Upper lobe of left lung (tissue), 6 donors: ENCODE measurements at regions not wholly inside any gene's neighbourhood (a gene's known extent, or its start where the extent isn't known, plus 50 kb on each side); places are given as distances from the start of the nearest gene placed in this dataset.

Experiments used
- ATAC-seq, 2 donors: fragments of 200-7000 bp; cut with Tn5 transposase; one replicate each; pipeline ENCODE4 v1.9.1; 2022; ENCODE audit warnings: mild to moderate bottlenecking in 2 of 2, moderate library complexity in 2 of 2; ENCODE audit not compliant: low FRiP score in 2 of 2
- DNase-seq, 2 donors: peaks; one replicate each; pipeline ENCODE4 v3.0.0-alpha.2; 2019 to 2020
- H3K27ac ChIP-seq, 4 donors: fragments of 200-600 bp; sonication (generic); one replicate each; pipeline ENCODE4 v1.5.1; 2016 to 2019
- H3K27me3 ChIP-seq, 4 donors: fragments of 200-600 bp; sonication (generic); one replicate each; pipeline ENCODE4 v1.5.1; 2017 to 2019
- H3K36me3 ChIP-seq, 4 donors: fragments of 200-600 bp; sonication (generic); one replicate each; pipeline ENCODE4 v1.5.1; 2016 to 2019
- H3K4me1 ChIP-seq, 4 donors: fragments of 200-600 bp; sonication (generic); one replicate each; pipeline ENCODE4 v1.5.1; 2018 to 2019
- H3K4me3 ChIP-seq, 4 donors: fragments of 200-600 bp; sonication (generic); one replicate each; pipeline ENCODE4 v1.5.1; 2017 to 2019; ENCODE audit warnings: mild to moderate bottlenecking in 2 of 4, moderate library complexity in 1 of 4
- H3K9me3 ChIP-seq, 4 donors: fragments of 200-600 bp; sonication (generic); one replicate each; pipeline ENCODE4 v1.5.1; 2018 to 2019
- EP300 ChIP-seq, 4 donors: sonication (generic); formaldehyde crosslinking; IDR thresholded peaks; one replicate each; pipeline ENCODE4 v1.5.1; 2017; ENCODE audit warnings: antibody characterized with exemption in 4 of 4, control low read depth in 2 of 4
- POLR2A ChIP-seq, 4 donors: fragments of 450-650 bp; IDR thresholded peaks; one replicate each; pipeline ENCODE4 v1.5.1; 2016 to 2017; ENCODE audit warnings: antibody characterized with exemption in 4 of 4, mild to moderate bottlenecking in 2 of 4
- POLR2AphosphoS5 ChIP-seq, 2 donors: sonication (generic); formaldehyde crosslinking; IDR thresholded peaks; one replicate each; pipeline ENCODE4 v1.5.1; 2017; ENCODE audit warnings: antibody characterized with exemption in 2 of 2
- WGBS, 2 donors: methylation state at CpG; one replicate each; pipeline ENCODE4 v1.1.5; 2017 to 2018; 5-methylcytosine and 5-hydroxymethylcytosine counted together
- TF ChIP-seq, protein P1 (sequence below), 6 experiments: fragments of 450-650 bp in 4 of 6; fragments of 200-600 bp in 2 of 6; sonication (generic) in 2 of 6; IDR thresholded peaks; one replicate each; pipeline ENCODE4 v1.5.1; 2016 to 2019; ENCODE audit warnings: antibody characterized with exemption in 6 of 6
- donor health status: DM: no; HTN: no; CAD: no; lungs with moderate emphysema.
- donor health status: DM: no; HTN: yes; CAD: no; lungs with severe emphysema.

DNA sequence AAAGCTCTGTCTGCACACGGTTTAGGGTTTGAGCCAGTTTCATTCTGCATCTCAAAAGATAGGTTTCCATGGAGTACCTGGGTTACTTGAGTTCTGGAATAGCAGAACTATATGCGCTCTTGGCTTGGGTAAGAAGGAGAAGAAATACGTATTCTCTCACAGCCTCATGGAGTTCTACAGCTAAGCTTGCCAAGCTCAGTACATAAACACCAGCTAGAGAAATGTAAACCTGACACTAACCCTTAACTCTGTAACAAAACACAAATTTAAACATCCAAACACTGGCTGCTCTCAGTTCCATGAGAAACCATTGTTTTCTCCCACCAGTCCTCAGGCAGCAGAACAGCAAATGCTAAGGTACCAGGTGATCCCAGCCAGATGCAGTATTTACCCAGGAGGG lies 557.2 kb downstream of the INHBA start:
- Histone ChIP-seq H3K27me3 (no peaks in the 10 kb centered on the region), H3K27ac (no peak overlapping the region), H3K4me1 (no peaks in the 10 kb centered on the region), H3K9me3 (no peaks in the 10 kb centered on the region), H3K36me3 (no peaks in the 10 kb centered on the region), H3K4me3 (no peak overlapping the region)
- no peak for DNase-seq
- no peak for ATAC-seq
- no peak for TF ChIP-seq POLR2AphosphoS5 (IDR thresholded peaks at IDR 0.05)
- no peak for TF ChIP-seq POLR2A (IDR thresholded peaks at IDR 0.05)
- TF ChIP-seq EP300 (IDR thresholded peaks at IDR 0.05) = no peak
- TF ChIP-seq, protein P1, sequence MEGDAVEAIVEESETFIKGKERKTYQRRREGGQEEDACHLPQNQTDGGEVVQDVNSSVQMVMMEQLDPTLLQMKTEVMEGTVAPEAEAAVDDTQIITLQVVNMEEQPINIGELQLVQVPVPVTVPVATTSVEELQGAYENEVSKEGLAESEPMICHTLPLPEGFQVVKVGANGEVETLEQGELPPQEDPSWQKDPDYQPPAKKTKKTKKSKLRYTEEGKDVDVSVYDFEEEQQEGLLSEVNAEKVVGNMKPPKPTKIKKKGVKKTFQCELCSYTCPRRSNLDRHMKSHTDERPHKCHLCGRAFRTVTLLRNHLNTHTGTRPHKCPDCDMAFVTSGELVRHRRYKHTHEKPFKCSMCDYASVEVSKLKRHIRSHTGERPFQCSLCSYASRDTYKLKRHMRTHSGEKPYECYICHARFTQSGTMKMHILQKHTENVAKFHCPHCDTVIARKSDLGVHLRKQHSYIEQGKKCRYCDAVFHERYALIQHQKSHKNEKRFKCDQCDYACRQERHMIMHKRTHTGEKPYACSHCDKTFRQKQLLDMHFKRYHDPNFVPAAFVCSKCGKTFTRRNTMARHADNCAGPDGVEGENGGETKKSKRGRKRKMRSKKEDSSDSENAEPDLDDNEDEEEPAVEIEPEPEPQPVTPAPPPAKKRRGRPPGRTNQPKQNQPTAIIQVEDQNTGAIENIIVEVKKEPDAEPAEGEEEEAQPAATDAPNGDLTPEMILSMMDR (IDR thresholded peaks at IDR 0.05) = no peak
- WGBS, 2 donors = 75 to 79% methylated on average over 3 of the region's 3 CpGs

GRCh38 chr7:41142904-41143473 lies 559.9 kb downstream of the INHBA start:
- ATAC-seq = no peak
- TF ChIP-seq, protein P1 (IDR thresholded peaks at IDR 0.05) = no peak
- TF ChIP-seq POLR2A (IDR thresholded peaks at IDR 0.05) = no peak
- no peak for TF ChIP-seq POLR2AphosphoS5 (IDR thresholded peaks at IDR 0.05)
- TF ChIP-seq EP300 (IDR thresholded peaks at IDR 0.05) = no peak
- Histone ChIP-seq H3K4me1 (no peaks in the 10 kb centered on the region), H3K9me3 (no peaks in the 10 kb centered on the region), H3K4me3 (no peak overlapping the region), H3K27me3 (no peaks in the 10 kb centered on the region), H3K27ac (no peak overlapping the region), H3K36me3 (no peaks in the 10 kb centered on the region)
- DNase-seq = no peak

DNA sequence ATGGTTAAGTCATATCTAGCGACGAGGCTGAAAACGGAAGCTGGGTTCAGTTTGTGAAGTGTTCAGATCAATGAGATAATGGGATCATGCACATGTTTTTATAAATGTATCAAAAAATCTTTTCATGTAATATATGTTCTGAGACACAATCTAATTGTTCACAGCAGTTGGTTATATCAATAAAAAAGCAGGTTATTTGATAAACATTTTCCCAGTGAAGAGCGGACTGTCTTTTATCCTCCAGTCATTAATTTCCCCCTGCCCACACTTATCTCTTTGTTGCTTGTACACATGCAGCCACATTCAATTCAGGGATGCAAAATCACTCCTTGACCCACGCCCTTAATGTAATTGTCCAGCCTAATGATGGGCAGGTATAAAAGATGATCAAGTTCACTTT lies 563.1 kb downstream of the INHBA start:
- DNase-seq (no peak), ATAC-seq (no peak)
- H3K4me3 ChIP-seq = no peak overlapping the region
- no peaks in the 10 kb centered on the region for H3K4me1 ChIP-seq
- no peaks in the 10 kb centered on the region for H3K9me3 ChIP-seq
- TF ChIP-seq EP300 (IDR thresholded peaks at IDR 0.05) (no peak), POLR2AphosphoS5 (IDR thresholded peaks at IDR 0.05) (no peak), POLR2A (IDR thresholded peaks at IDR 0.05) (no peak)
- TF ChIP-seq, protein P1 (IDR thresholded peaks at IDR 0.05) = no peak
- H3K27me3 ChIP-seq = no peaks in the 10 kb centered on the region
- no peak overlapping the region for H3K27ac ChIP-seq
- no peaks in the 10 kb centered on the region for H3K36me3 ChIP-seq
- 90% methylated on average over 5 of the region's 5 CpGs for WGBS, 2 donors

DNA sequence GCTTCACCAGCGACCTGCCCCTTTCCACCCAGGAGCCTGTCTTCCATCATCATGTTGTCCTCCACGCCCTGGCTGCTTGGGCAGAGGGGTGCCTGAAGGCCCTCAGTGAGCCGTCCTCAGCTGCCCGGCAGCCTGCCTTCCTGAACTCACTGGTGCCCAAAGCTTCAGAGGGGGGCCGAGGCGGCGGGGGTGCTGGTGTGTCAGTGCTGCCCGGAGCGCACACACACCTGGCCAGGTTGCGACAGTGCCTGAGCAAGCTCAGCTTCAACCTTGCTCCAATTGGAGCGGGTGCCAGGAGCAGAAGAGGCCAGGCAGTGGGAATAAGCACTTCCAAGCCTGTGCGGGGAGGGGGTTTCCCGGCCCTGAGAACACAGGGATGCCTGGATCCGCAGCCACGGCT lies 566.3 kb downstream of the INHBA start:
- TF ChIP-seq POLR2AphosphoS5 (IDR thresholded peaks at IDR 0.05) = no peak
- TF ChIP-seq POLR2A (IDR thresholded peaks at IDR 0.05) = no peak
- TF ChIP-seq, protein P1 (IDR thresholded peaks at IDR 0.05) = no peak
- TF ChIP-seq EP300 (IDR thresholded peaks at IDR 0.05) = no peak
- H3K4me1 ChIP-seq = no peaks in the 10 kb centered on the region
- no peaks in the 10 kb centered on the region for H3K9me3 ChIP-seq
- no peaks in the 10 kb centered on the region for H3K36me3 ChIP-seq
- 89% methylated on average over 6 of the region's 15 CpGs; no CpG with 5 or more reads in 1 of the 2 donors for WGBS, 2 donors
- DNase-seq (peak in 1 of 2 donors; percentile 51), ATAC-seq (peak in 1 of 2 donors; percentile 27)
- H3K4me3 ChIP-seq = no peak overlapping the region
- no peak overlapping the region for H3K27ac ChIP-seq
- no peaks in the 10 kb centered on the region for H3K27me3 ChIP-seq

DNA sequence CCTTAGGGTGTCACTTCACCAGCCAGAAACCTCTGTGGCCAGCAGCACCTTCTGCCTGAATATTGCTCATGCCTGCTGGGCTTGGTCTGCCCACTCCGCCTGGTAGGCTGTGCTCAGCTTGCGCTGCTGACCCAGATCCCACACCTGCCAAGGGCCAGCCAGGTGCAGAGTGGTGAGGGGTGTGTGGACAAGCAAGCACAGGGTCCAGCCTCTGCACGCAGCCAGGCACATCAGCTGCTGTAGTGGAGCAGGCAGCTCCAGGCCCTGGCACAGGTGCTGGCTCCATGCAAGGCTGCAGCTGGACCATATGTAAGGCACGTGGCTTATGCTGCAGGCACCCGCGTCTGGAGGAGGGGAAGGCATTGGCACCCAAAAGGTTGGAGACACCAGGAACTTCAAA lies 567.4 kb downstream of the INHBA start:
- H3K4me3 ChIP-seq = no peak overlapping the region
- no peaks in the 10 kb centered on the region for H3K36me3 ChIP-seq
- H3K9me3 ChIP-seq = no peaks in the 10 kb centered on the region
- DNase-seq (peak in 1 of 2 donors; percentile 52), ATAC-seq (peak in 1 of 2 donors; percentile 24)
- TF ChIP-seq POLR2AphosphoS5 (IDR thresholded peaks at IDR 0.05) (no peak), EP300 (IDR thresholded peaks at IDR 0.05) (no peak), POLR2A (IDR thresholded peaks at IDR 0.05) (no peak)
- TF ChIP-seq, protein P1 (IDR thresholded peaks at IDR 0.05) = no peak
- no peaks in the 10 kb centered on the region for H3K27me3 ChIP-seq
- no peaks in the 10 kb centered on the region for H3K4me1 ChIP-seq
- H3K27ac ChIP-seq = no peak overlapping the region
- 89 to 95% methylated on average over 4 to 6 of the region's 6 CpGs for WGBS, 2 donors
